ENCODE measurements at regions not wholly inside any gene's neighbourhood (a gene's known extent, or its start where the extent isn't known, plus 50 kb on each side); places are given as distances from the start of the nearest gene placed in this dataset.

GRCh38 chr5:40436535-40437237 is 243.0 kb upstream of the PTGER4 start:
- TF ChIP-seq EZH2phosphoT487 (IDR thresholded peaks at IDR 0.05; ENCODE audit: low read depth) (no peak), CTCF (IDR thresholded peaks at IDR 0.05; ENCODE audit: low read depth, low read length) (no peak)

Measured in OCI-LY3 (cell line).